Liver (tissue), 3 donors: ENCODE measurements at regions not wholly inside any gene's neighbourhood (a gene's known extent, or its start where the extent isn't known, plus 50 kb on each side); places are given as distances from the start of the nearest gene placed in this dataset.

Experiments used
- ATF3 ChIP-seq: IDR thresholded peaks from 2 replicates; pipeline ENCODE4 v1.6.1; 2016; ENCODE audit warnings: antibody characterized with exemption
- CTCF ChIP-seq: fragments of 150-350 bp; IDR thresholded peaks from 2 replicates; pipeline ENCODE4 v1.5.1; 2017; ENCODE audit warnings: improper control_type of control experiment, low read depth, low read length; ENCODE audit not compliant: missing input control
- EGR1 ChIP-seq, 2 donors: IDR thresholded peaks; 2 replicates each; pipeline ENCODE4 v1.6.1; 2016 to 2018; ENCODE audit warnings: antibody characterized with exemption in 2 of 2, low read depth in 2 of 2
- RAD21 ChIP-seq, 2 donors: IDR thresholded peaks; 2 replicates each; pipeline ENCODE4 v1.6.1; 2016; ENCODE audit warnings: antibody characterized with exemption in 2 of 2, mild to moderate bottlenecking in 2 of 2
- REST ChIP-seq: IDR thresholded peaks from 2 replicates; pipeline ENCODE4 v1.6.1; 2016; ENCODE audit warnings: antibody characterized with exemption, mild to moderate bottlenecking
- SP1 ChIP-seq: IDR thresholded peaks from 2 replicates; pipeline ENCODE4 v1.6.1; 2018; ENCODE audit warnings: antibody characterized with exemption, mild to moderate bottlenecking
- TAF1 ChIP-seq: conservative IDR thresholded peaks from 2 replicates; pipeline ENCODE4 v1.6.1; 2016; ENCODE audit warnings: antibody characterized with exemption, mild to moderate bottlenecking
- ZBTB33 ChIP-seq: IDR thresholded peaks from 2 replicates; pipeline ENCODE4 v1.6.1; 2016; ENCODE audit warnings: antibody characterized with exemption
- donor health status: healthy.
- donor health status: healthy.

GRCh38 chr2:183665425-183665824 lies 541.2 kb downstream of the NUP35 start:
- TF ChIP-seq ATF3 (no peak), EGR1 (IDR thresholded peaks at IDR 0.05; ENCODE audit: low read depth in 2 of 2) (no peak), CTCF (no peak), SP1 (no peak), ZBTB33 (no peak), REST (no peak), RAD21 (IDR thresholded peaks at IDR 0.05) (no peak), TAF1 (no peak)
